Activated T-cell treated with anti-CD3 and anti-CD28 coated beads, Interleukin-2, amount 50 U/mL, for 4 hours (primary cell): ENCODE measurements at regions not wholly inside any gene's neighbourhood (a gene's known extent, or its start where the extent isn't known, plus 50 kb on each side); places are given as distances from the start of the nearest gene placed in this dataset.
"Not testable (repeated sequence)": the region's sequence is repeated elsewhere in the genome, so short reads cannot be mapped to it uniquely, and the experiment has no call there.

Source experiments
- ATAC-seq, 2 donors: fragments of 200-7000 bp; cut with Tn5 transposase; one replicate each; pipeline ENCODE4 v1.10.0; 2021
- DNase-seq: peaks from one replicate; pipeline ENCODE4 v3.0.0-alpha.2; 2020
- H3K27me3 Mint-ChIP-seq: one replicate; pipeline ENCODE4 v1.8.0; 2021; ENCODE audit warnings: low read depth, mixed read lengths
- H3K36me3 Mint-ChIP-seq: one replicate; pipeline ENCODE4 v1.8.0; 2022; ENCODE audit warnings: mixed read lengths; ENCODE audit not compliant: insufficient read depth
- H3K4me1 Mint-ChIP-seq: one replicate; pipeline ENCODE4 v1.8.0; 2021; ENCODE audit warnings: low read depth, mixed read lengths
- H3K4me3 Mint-ChIP-seq: one replicate; pipeline ENCODE4 v1.8.0; 2021; ENCODE audit warnings: mild to moderate bottlenecking, moderate library complexity, mixed read lengths
- H3K9me3 Mint-ChIP-seq: one replicate; pipeline ENCODE4 v1.8.0; 2021; ENCODE audit warnings: mixed read lengths

- DNase-seq (no peak), ATAC-seq (no peak)
- no peaks in the 10 kb centered on the region for H3K9me3 Mint-ChIP-seq
- no peak overlapping the region for H3K4me3 Mint-ChIP-seq
- no peaks in the 10 kb centered on the region for H3K4me1 Mint-ChIP-seq
- peaks cover 17% of the 10 kb centered on the region for H3K27me3 Mint-ChIP-seq
- H3K36me3 Mint-ChIP-seq: no peaks in the 10 kb centered on the region
Observed at GRCh38 chr10:30133198-30133597, 73.8 kb upstream of the JCAD start.

GRCh38 chr10:30131369-30131768 is 72.0 kb upstream of the JCAD start:
- H3K27me3 Mint-ChIP-seq: peaks cover 12% of the 10 kb centered on the region
- not testable (repeated sequence) for ATAC-seq, H3K4me3 Mint-ChIP-seq, H3K4me1 Mint-ChIP-seq, DNase-seq, H3K9me3 Mint-ChIP-seq, H3K36me3 Mint-ChIP-seq

GRCh38 chr10:30129326-30129725 is 69.9 kb upstream of the JCAD start:
- not testable (repeated sequence) for H3K9me3 Mint-ChIP-seq, H3K4me3 Mint-ChIP-seq, ATAC-seq, H3K36me3 Mint-ChIP-seq, DNase-seq, H3K4me1 Mint-ChIP-seq
- H3K27me3 Mint-ChIP-seq: peaks cover 12% of the 10 kb centered on the region

DNA sequence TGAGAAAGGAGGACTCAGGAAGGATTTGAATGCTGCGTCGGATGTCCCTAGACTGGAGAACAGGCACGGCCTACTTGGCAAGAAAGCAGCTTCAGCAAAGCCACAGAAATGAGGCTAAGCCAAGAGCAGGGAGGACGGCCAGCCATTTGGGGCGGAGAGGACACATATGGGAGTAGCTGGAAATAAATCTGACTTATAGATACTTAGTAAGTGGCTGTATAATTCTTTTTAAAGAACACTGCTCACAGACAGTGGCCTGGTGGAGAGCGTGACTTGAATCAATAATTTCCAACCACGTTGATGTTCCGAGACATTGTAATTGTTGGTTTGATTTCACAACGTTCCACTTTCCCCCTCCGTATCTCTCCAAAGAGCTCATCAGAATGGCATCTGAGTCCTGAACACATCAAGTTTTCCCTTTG is 67.7 kb upstream of the JCAD start:
- Mint-ChIP-seq H3K4me1 (no peaks in the 10 kb centered on the region), H3K36me3 (no peaks in the 10 kb centered on the region), H3K4me3 (no peak overlapping the region), H3K9me3 (no peaks in the 10 kb centered on the region), H3K27me3 (peaks cover 12% of the 10 kb centered on the region)
- DNase-seq: no peak
- no peak for ATAC-seq

DNA sequence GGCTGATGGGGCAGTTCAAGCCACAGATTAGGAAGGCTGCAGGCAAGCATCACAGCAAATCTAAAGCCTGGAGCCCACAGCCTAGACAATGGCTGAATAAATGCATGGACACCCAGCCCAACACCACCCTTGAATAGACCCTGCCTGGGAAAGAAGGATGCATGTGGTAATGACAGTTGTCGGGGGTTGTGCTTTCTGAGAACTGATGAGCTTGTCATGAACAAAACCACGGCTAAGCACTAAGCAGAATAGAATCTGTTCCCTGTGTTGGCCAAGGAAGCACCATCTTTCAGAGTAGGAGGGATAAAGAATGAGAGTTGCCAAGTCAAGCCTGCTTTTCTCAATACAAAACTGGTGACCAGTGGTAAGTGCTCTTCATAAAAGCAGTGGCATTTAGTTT is 66.1 kb upstream of the JCAD start:
- H3K27me3 Mint-ChIP-seq: peaks cover 12% of the 10 kb centered on the region
- H3K4me3 Mint-ChIP-seq: no peak overlapping the region
- H3K9me3 Mint-ChIP-seq: no peaks in the 10 kb centered on the region
- H3K4me1 Mint-ChIP-seq: no peaks in the 10 kb centered on the region
- no peaks in the 10 kb centered on the region for H3K36me3 Mint-ChIP-seq
- DNase-seq: no peak
- ATAC-seq: no peak

DNA sequence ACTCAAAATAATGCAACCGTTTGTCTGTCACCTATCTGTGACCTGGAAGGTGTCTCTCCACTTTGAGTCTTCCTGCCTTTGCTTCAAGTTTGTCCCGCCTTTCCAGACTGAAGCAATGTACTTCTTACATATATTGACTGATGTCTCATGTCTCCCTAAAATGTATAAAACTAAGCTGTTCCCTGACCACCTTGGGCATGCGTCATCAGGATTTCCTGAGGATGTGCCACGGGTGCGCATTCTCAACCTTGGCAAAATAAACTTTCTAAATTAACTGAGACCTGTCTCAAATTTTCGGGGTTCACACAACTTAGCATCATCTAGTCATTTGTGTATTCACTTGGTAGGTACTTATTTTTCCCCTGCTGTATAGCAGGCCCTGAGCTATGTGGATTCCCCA is 65.3 kb upstream of the JCAD start:
- no peak overlapping the region for H3K4me3 Mint-ChIP-seq
- no peaks in the 10 kb centered on the region for H3K4me1 Mint-ChIP-seq
- H3K27me3 Mint-ChIP-seq: peaks cover 7% of the 10 kb centered on the region
- DNase-seq (no peak), ATAC-seq (no peak)
- H3K36me3 Mint-ChIP-seq: no peaks in the 10 kb centered on the region
- no peaks in the 10 kb centered on the region for H3K9me3 Mint-ChIP-seq

DNA sequence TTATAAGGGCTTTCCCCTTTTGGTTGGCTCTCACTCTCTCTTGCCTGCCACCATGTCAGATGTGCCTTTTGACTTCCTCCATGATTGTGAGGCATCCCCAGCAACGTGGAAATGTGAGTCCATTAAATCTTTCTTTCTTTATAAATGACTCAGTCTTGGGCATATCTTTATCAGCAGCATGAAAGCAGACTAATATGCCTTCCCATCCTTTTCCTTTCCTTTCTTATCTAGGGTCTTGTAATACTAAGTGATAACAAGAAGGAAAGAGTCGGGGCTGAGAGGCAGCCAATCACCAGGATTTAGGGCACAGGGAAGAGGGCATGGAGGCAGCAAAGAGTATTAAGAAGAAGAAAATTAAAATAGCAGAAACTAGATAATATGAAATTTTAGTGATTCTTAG is 62.0 kb upstream of the JCAD start:
- Mint-ChIP-seq H3K9me3 (no peaks in the 10 kb centered on the region), H3K4me1 (no peaks in the 10 kb centered on the region), H3K4me3 (no peak overlapping the region), H3K36me3 (no peaks in the 10 kb centered on the region), H3K27me3 (peaks cover 3% of the 10 kb centered on the region)
- ATAC-seq: no peak
- no peak for DNase-seq

DNA sequence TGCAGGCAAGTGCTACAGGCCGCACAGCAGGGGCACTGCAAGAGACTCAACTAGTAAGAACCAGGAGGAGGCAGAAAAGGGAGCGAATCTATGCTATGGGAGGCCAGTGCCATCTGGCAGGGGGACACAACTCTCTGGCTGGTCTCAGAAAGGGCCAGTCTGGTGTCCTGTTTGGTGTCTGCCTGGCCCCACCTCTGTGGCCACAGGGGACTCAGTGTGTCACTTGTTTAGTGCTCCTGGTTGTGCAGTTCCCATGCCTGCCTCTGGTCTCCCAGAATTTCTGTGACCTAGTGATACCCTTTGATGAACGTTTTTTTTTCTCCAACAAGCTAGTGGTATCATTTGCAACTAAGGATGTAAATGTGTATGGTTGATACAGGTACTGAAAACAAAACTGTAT is 59.2 kb upstream of the JCAD start:
- Mint-ChIP-seq H3K4me3 (no peak overlapping the region), H3K36me3 (no peaks in the 10 kb centered on the region), H3K27me3 (peaks cover 8% of the 10 kb centered on the region), H3K4me1 (no peaks in the 10 kb centered on the region), H3K9me3 (no peaks in the 10 kb centered on the region)
- no peak for DNase-seq
- ATAC-seq: no peak

DNA sequence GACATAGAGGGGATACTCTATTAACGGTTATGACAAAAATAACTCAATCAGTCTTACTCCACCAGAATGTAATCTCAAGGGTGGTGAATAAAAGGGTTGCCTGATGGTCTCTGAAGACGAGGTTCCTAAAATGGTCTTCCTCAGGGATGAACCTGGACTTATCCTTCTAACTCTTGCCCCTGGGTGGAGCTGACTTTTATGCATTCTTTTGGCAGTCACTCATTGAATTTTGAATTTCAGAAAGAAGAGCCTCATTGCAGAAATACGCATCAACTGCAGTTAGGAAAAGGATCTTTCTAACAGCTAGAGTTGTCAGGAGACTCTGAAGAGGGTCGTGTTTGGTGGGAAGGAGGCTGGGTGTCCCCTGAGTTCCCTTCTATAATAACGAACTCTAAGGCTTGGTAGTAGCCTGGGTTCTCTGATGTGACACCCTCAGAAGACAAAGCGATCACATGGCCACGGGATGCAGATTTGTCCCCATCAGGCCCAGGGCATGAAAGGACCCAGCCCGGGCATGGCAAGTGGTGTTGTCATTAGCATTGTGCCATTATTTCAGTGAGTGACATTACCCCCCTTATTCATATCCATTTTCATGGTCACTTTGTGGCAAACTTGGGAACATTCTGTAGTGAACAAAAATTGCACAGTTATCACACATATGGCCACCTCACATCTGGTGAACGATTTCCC is 58.6 kb upstream of the JCAD start:
- Mint-ChIP-seq H3K4me1 (no peaks in the 10 kb centered on the region), H3K9me3 (no peaks in the 10 kb centered on the region), H3K27me3 (peaks cover 9% of the 10 kb centered on the region), H3K4me3 (no peak overlapping the region), H3K36me3 (no peaks in the 10 kb centered on the region)
- ATAC-seq (no peak), DNase-seq (no peak)

- no peaks in the 10 kb centered on the region for H3K9me3 Mint-ChIP-seq
- DNase-seq: no peak
- no peaks in the 10 kb centered on the region for H3K4me1 Mint-ChIP-seq
- H3K27me3 Mint-ChIP-seq: peaks cover 9% of the 10 kb centered on the region
- no peak for ATAC-seq
- H3K4me3 Mint-ChIP-seq: no peak overlapping the region
- H3K36me3 Mint-ChIP-seq: no peaks in the 10 kb centered on the region
Observed at GRCh38 chr10:30116041-30116491, 56.7 kb upstream of the JCAD start.

- H3K36me3 Mint-ChIP-seq: no peaks in the 10 kb centered on the region
- no peak for DNase-seq
- H3K27me3 Mint-ChIP-seq: peaks cover 14% of the 10 kb centered on the region
- no peak overlapping the region for H3K4me3 Mint-ChIP-seq
- no peaks in the 10 kb centered on the region for H3K4me1 Mint-ChIP-seq
- no peaks in the 10 kb centered on the region for H3K9me3 Mint-ChIP-seq
- ATAC-seq: no peak
Observed at GRCh38 chr10:30115626-30115940, 56.2 kb upstream of the JCAD start.

DNA sequence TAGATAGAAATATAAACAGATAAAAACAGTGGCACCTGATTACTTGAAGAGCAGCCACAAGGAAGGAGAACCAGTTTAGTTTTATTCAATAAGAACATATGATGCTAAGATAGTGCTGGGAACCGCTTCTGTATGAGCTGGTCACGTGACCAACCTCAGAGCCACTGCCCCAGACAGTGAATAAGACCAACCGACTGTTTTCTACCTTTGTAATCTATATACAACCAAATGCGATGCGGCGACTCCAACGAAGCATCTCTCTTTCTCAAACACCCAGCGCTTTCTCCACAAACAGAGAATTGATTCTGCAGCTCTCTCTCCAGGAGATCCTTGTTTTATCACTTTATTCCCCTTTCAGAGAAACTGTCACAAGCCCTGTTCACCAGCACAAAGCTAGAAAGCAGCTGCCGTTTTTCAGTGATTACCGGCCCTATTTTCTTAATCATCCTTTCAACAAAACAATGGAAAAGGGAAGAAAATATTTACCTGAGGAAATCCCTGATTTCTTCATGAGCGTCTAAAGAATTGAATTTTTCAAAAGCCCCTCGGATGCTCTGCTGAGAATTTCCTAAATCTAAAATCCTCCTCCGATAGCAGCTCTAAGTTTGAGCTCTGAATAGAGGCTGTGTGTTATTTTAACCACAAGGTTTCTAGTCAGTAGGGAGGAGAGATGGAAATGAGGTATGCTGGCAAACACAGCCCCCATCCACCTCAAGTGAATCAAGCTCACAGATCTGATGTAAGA is 55.7 kb upstream of the JCAD start:
- ATAC-seq: no peak
- Mint-ChIP-seq H3K4me3 (no peak overlapping the region), H3K36me3 (no peaks in the 10 kb centered on the region), H3K4me1 (no peaks in the 10 kb centered on the region), H3K9me3 (no peaks in the 10 kb centered on the region), H3K27me3 (peaks cover 19% of the 10 kb centered on the region)
- DNase-seq: no peak

GRCh38 chr10:30114401-30114800 is 55.0 kb upstream of the JCAD start:
- no peak for ATAC-seq
- H3K4me3 Mint-ChIP-seq: no peak overlapping the region
- H3K36me3 Mint-ChIP-seq: no peaks in the 10 kb centered on the region
- DNase-seq: no peak
- peaks cover 24% of the 10 kb centered on the region for H3K27me3 Mint-ChIP-seq
- H3K9me3 Mint-ChIP-seq: no peaks in the 10 kb centered on the region
- H3K4me1 Mint-ChIP-seq: no peaks in the 10 kb centered on the region

- Mint-ChIP-seq H3K4me3 (no peak overlapping the region), H3K27me3 (peaks cover 27% of the 10 kb centered on the region), H3K4me1 (no peaks in the 10 kb centered on the region), H3K9me3 (no peaks in the 10 kb centered on the region), H3K36me3 (no peaks in the 10 kb centered on the region)
- no peak for ATAC-seq
- DNase-seq: no peak
Observed at GRCh38 chr10:30111340-30112022, 52.1 kb upstream of the JCAD start.
